Limb (tissue), 2 donors: ENCODE measurements at regions not wholly inside any gene's neighbourhood (a gene's known extent, or its start where the extent isn't known, plus 50 kb on each side); places are given as distances from the start of the nearest gene placed in this dataset.
A peak's percentile ranks its signal among the peaks of the same experiment; 100 is the strongest.
"Not testable (repeated sequence)": the region's sequence is repeated elsewhere in the genome, so short reads cannot be mapped to it uniquely, and the experiment has no call there.

ENCODE experiments used
- DNase-seq, 2 donors: peaks; one replicate each; pipeline ENCODE4 v3.0.0-alpha.2; 2016; ENCODE audit errors: extremely low spot score in 2 of 2

- DNase-seq, result no peak
Measured at GRCh38 chr7:88615336-88615735, 144.2 kb upstream of the ZNF804B start.

GRCh38 chr7:88614736-88615135, 144.8 kb upstream of the ZNF804B start:
- DNase-seq, result no peak

DNA sequence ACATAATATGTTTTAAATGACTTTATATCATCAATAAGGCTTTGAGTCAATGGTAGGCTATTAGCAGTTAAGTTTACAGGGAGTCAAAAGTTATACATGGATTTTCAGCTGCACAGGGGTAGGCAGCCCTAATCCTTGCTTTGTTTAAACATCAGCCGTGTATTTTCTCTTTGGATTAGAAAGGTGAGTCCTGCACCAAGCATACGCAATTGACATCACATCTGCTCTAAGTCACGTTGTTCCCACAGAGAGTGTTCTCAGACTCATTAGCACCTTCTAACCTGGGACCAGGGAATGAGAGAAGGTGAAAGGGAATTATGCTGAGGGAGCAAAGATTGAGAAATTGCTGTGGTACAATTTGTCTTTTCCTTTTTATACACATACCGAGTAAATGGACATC, 148.6 kb upstream of the ZNF804B start:
- no peak for DNase-seq

DNA sequence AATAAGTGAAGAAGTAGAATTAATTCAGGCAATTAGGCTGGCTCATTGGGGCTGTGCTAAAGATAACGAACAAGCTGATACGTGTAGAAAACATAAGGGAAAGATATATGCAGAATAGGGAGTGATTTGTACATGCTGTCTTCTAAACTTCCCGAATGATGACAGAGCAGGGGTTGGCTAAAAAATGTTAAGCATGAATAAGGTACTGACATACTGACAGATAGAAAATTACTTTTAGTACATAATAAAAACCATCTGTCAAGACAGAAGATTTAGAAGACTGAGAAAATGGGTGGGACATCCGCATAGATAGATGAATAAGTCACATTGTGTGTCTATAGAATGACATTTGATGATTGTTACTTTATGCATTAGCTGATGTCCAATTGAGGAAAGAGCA, 158.8 kb upstream of the ZNF804B start:
- DNase-seq, result no peak

DNA sequence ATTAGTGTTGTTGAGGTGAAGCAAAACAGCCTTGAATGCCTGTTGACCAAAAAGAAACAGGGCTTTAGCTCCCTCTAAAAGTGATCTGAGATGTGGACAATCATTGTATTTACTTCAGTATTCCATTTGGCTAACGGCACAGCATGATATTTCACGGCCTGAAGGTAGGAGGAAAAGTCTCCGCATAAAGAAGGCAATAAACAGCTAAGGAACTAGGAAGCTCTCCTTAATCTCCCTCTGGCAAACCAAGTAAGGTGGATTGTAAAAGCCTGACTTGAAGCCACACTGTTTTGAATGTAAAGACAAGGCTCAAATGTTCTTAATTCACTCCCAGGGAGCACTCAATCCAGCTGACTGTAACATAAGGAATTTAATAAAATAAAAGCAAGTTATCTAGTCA, 160.0 kb upstream of the ZNF804B start:
- no peak for DNase-seq

DNA sequence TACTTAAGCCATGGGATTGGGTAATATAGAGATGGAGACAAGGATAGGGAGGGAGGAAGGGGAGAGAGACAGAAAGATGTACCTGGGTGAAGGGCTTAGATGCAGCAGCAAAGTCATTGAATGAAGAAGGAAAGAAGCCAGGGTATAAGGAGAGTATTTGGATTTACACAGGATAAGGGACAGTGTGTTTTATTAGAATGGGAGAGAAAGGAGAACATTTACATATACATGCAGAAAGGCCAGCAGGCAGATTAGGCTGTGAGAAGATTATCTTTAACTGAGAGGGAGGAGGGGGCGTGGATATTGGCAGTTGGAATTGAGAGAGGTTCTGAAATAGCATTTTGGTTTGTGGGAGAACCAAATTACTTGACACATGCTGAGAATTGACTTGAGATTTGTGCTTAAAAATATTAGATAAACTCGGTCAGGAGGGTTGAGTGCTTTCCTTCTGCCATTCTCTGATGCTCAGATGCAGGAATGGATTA, 161.5 kb upstream of the ZNF804B start:
- DNase-seq, result no peak

- no peak for DNase-seq
Measured at GRCh38 chr7:88590963-88591362, 168.5 kb upstream of the ZNF804B start.

DNA sequence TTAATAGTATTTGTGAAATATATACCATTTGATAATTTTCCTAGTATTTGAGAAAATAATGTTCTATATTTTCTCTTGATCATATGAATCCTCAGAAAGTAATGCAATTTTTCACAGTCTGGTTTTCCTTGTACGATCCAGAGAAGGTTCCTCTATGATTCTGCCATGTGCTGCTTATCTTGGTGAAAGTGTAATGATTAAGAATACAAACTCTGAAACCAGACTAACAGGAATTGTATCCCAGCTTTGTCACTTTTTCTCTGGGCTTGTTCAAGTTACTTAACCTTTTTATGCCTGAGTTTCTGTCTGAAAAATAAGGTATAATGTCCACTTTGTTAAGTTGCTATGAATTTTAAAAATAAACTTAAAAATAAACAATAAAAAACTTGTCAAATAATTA, 169.6 kb upstream of the ZNF804B start:
- no peak for DNase-seq

DNA sequence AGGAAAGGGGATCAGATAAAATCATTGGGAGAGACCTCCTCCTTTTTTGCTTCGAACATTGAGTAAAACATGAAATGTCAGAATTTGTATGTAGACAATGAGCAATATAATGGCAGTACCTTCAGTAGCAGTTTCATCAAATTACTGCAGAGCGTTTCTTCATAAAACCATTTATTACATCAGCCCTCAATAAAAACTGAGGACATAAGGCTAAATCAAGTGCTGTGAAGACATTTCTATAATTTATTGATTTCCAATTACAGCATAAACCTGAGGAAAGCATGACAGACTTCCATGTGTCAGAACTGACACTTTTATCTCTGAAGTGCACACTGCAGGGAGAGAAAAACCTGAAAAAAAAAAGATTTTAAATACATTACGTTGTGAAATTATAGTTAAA, 172.6 kb upstream of the ZNF804B start:
- no peak for DNase-seq

GRCh38 chr7:88586219-88586618, 173.3 kb upstream of the ZNF804B start:
- DNase-seq, result no peak

- DNase-seq, result no peak
Measured at GRCh38 chr7:88576720-88577119, 182.8 kb upstream of the ZNF804B start.

DNA sequence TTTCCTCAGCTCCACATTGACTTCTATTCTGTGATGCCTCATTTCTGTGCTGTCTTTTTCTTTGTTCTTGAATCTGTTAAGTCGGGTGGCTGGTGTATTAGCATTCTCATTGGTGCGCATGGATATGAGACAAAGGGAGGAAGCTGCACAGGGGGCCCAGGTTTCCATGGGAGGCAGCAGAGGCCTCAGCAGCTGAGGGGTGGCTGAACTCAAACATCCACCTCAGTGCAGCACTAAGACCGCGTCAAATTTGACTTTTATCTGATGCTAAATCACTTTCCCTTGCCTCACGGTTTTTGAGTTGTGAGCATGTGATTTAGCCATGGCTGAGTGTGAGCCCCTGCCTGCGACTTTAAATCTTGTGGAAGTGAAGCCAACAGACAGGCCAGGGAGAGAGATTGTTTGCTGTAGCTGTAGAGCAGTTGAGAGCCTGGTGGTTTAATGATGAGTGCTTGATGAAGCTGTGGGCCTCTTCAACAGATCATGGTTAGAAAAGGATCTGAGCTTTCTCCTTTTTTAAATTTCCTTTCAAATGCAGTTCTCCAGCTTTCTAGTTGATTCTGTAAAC, 193.3 kb upstream of the ZNF804B start:
- no peak for DNase-seq

DNA sequence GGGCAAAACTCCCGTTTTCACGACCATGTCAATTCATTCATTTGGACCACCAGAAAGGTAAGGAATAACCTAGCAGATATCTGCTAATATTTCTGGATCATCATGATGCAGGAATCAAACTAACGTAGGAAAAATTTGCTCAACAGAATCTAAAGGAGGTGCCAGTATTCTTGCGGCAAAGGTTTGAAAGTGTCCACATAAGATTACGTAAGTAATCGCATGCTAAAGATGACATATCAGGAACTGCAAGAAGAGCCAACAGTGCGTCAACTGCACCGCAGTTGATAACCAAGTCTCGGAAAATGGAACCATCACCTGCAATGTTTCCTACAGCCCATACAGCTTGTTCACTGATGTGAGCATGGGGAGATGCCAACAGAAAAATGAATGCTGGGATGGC, 194.1 kb upstream of the ZNF804B start:
- DNase-seq, result no peak

DNA sequence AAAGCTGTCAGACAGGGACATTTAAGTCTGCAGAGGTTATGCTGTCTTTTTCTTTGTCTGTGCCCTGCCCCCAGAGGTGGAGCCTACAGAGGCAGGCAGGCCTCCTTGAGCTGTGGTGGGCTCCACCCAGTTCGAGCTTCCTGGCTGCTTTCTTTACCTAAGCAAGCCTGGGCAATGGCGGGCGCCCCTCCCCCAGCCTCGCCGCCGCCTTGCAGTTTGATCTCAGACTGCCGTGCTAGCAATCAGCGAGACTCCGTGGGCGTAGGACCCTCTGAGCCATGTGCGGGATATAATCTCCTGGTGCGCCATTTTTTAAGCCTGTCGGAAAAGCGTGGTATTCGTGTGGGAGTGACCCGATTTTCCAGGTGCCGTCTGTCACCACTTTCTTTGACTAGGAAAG, 203.1 kb upstream of the ZNF804B start:
- DNase-seq, result not testable (repeated sequence)

DNA sequence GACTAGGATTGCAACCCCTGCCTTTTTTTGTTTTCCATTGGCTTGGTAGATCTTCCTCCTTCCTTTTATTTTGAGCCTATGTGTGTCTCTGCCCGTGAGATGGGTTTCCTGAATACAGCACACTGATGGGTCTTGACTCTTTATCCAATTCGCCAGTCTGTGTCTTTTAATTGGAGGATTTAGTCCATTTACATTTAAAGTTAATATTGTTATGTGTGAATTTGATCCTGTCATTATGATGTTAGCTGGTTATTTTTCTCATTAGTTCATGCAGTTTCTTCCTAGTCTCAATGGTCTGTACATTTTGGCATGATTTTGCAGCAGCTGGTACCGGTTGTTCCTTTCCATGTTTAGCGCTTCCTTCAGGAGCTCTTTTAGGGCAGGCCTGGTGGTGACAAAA, 204.7 kb upstream of the ZNF804B start:
- DNase-seq, result not testable (repeated sequence)

GRCh38 chr7:88548399-88548798, 211.1 kb upstream of the ZNF804B start:
- no peak for DNase-seq

GRCh38 chr7:88546808-88547207, 212.7 kb upstream of the ZNF804B start:
- DNase-seq, result no peak

- DNase-seq, result no peak
Measured at GRCh38 chr7:88545663-88546062, 213.8 kb upstream of the ZNF804B start.

- peak in 1 of 2 donors; percentile 15 for DNase-seq
Measured at GRCh38 chr7:88540012-88540411, 219.5 kb upstream of the ZNF804B start.

GRCh38 chr7:88539518-88539917, 220.0 kb upstream of the ZNF804B start:
- DNase-seq, result no peak

DNA sequence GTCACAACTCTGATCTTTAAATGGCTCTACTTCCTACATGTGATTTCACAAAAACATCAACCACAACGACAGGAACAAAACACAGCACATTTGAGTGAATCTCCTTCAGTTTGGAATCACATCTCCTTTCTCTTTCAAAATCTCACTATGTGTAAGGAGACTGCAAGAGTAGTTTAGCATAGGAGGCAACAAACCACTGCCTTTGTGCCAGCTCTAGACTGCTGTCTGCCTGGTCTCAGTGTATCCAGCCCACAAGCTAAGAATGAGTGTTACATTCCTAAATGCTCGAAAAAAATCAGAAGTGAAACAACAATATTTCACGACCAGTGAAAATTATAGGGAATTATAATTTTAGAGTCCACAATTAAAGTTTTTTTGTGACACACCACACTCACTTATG, 217.0 kb upstream of the STEAP4 start:
- DNase-seq, result no peak

DNA sequence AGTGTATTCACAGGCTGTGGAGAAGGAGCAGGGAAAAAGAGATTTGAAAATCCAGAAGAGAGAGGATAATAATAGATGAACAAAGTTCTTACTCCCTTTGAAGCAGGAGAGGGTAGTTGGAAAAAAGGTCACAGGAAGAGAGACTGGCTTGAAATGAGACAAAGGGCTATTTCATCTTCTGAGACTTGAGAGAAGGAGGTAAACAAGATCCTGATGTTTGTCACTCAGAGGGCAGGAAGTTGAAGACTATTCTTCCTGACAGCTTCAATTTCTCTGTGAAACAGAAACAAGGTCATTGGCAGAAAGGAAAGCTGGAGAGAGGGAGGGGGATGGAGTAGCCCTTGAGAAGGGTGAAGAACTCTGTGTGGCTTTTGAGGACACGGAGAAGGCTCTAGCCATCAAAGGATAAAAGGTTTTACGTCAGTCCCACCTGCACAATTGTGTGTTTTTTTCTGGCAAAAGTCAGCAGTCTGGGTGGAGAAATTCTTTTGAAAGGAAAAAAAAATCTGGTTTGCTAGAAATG, 216.1 kb upstream of the STEAP4 start:
- no peak for DNase-seq

GRCh38 chr7:88516429-88516828, 209.7 kb upstream of the STEAP4 start:
- no peak for DNase-seq

- DNase-seq, result no peak
Measured at GRCh38 chr7:88515301-88515700, 208.6 kb upstream of the STEAP4 start.
